SHP77 (cell line): ENCODE measurements at regions not wholly inside any gene's neighbourhood (a gene's known extent, or its start where the extent isn't known, plus 50 kb on each side); places are given as distances from the start of the nearest gene placed in this dataset.

Experiments used
- DNase-seq, 2 experiments: peaks; one replicate each; lab custom pipeline; 2025; lab: John Stamatoyannopoulos, UW

- DNase-seq, result no peak
Observed at GRCh38 chr3:102599819-102600576, 165.2 kb downstream of the ZPLD1 start.

GRCh38 chr3:102605153-102605552 is 170.3 kb downstream of the ZPLD1 start:
- DNase-seq, result no peak

GRCh38 chr3:102608875-102609274 is 174.1 kb downstream of the ZPLD1 start:
- no peak for DNase-seq

GRCh38 chr3:102614021-102614569 is 179.3 kb downstream of the ZPLD1 start:
- no peak for DNase-seq

GRCh38 chr3:102614585-102614984 is 179.8 kb downstream of the ZPLD1 start:
- no peak for DNase-seq

- DNase-seq, result no peak
Observed at GRCh38 chr3:102617381-102617780, 182.6 kb downstream of the ZPLD1 start.

GRCh38 chr3:102619361-102619760 is 184.5 kb downstream of the ZPLD1 start:
- no peak for DNase-seq

GRCh38 chr3:102629943-102630342 is 195.1 kb downstream of the ZPLD1 start:
- no peak for DNase-seq

GRCh38 chr3:102630531-102630930 is 195.7 kb downstream of the ZPLD1 start:
- no peak for DNase-seq

GRCh38 chr3:102643546-102643945 is 208.7 kb downstream of the ZPLD1 start:
- no peak for DNase-seq

- DNase-seq, result no peak
Observed at GRCh38 chr3:102646557-102646956, 211.7 kb downstream of the ZPLD1 start.

- no peak for DNase-seq
Observed at GRCh38 chr3:102660653-102661052, 225.8 kb downstream of the ZPLD1 start.

GRCh38 chr3:102661707-102662497 is 227.1 kb downstream of the ZPLD1 start:
- no peak for DNase-seq

GRCh38 chr3:102662498-102662772 is 227.6 kb downstream of the ZPLD1 start:
- no peak for DNase-seq

- no peak for DNase-seq
Observed at GRCh38 chr3:102664126-102664525, 229.3 kb downstream of the ZPLD1 start.

- DNase-seq, result no peak
Observed at GRCh38 chr3:102665183-102665582, 230.4 kb downstream of the ZPLD1 start.

GRCh38 chr3:102668247-102668646 is 233.4 kb downstream of the ZPLD1 start:
- no peak for DNase-seq

- no peak for DNase-seq
Observed at GRCh38 chr3:102670986-102671385, 236.2 kb downstream of the ZPLD1 start.

GRCh38 chr3:102672305-102672704 is 237.5 kb downstream of the ZPLD1 start:
- no peak for DNase-seq

- DNase-seq, result peak; percentile 40 to 42
Observed at GRCh38 chr3:102673271-102674115, 238.7 kb downstream of the ZPLD1 start.

- DNase-seq, result no peak
Observed at GRCh38 chr3:102674284-102674683, 239.5 kb downstream of the ZPLD1 start.

GRCh38 chr3:102676424-102676823 is 241.6 kb downstream of the ZPLD1 start:
- DNase-seq, result no peak
